Esophagus squamous epithelium (tissue), 4 donors: ENCODE measurements at regions not wholly inside any gene's neighbourhood (a gene's known extent, or its start where the extent isn't known, plus 50 kb on each side); places are given as distances from the start of the nearest gene placed in this dataset.

Source experiments
- POLR2A ChIP-seq, 4 donors: fragments of 450-650 bp; IDR thresholded peaks; one replicate each; pipeline ENCODE4 v1.6.1; 2017; ENCODE audit warnings: antibody characterized with exemption in 4 of 4, mild to moderate bottlenecking in 4 of 4, moderate library complexity in 3 of 4
- TF ChIP-seq, protein P1 (sequence below), 6 experiments: fragments of 450-650 bp in 4 of 6; fragments of 200-600 bp in 2 of 6; sonication (generic) in 2 of 6; IDR thresholded peaks; one replicate each; pipeline ENCODE4 v1.5.1; 2016 to 2019; ENCODE audit warnings: antibody characterized with exemption in 6 of 6, mild to moderate bottlenecking in 4 of 6, moderate library complexity in 4 of 6

DNA sequence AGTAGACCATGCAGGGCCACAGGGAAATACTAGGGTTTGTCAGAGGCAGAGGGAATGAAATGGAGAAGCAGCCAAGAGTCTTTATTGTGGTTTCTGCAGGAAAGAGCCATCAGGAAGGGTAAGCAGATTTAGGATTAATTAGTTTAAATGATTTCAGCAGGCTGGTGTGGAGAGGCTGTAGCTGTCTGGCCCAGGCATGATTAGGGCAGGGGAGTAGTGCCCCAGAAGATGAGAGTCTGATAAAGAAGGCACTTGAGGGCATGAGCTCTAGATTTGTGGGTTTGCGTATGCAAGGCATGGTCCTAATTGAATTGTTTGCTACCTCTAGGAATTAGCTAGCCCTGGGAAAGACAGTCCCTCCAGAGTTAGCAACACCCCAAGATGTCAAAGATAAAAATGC, 484.6 kb upstream of the PLXNA2 start:
- no peak for TF ChIP-seq POLR2A (IDR thresholded peaks at IDR 0.05)
- TF ChIP-seq, protein P1, sequence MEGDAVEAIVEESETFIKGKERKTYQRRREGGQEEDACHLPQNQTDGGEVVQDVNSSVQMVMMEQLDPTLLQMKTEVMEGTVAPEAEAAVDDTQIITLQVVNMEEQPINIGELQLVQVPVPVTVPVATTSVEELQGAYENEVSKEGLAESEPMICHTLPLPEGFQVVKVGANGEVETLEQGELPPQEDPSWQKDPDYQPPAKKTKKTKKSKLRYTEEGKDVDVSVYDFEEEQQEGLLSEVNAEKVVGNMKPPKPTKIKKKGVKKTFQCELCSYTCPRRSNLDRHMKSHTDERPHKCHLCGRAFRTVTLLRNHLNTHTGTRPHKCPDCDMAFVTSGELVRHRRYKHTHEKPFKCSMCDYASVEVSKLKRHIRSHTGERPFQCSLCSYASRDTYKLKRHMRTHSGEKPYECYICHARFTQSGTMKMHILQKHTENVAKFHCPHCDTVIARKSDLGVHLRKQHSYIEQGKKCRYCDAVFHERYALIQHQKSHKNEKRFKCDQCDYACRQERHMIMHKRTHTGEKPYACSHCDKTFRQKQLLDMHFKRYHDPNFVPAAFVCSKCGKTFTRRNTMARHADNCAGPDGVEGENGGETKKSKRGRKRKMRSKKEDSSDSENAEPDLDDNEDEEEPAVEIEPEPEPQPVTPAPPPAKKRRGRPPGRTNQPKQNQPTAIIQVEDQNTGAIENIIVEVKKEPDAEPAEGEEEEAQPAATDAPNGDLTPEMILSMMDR (IDR thresholded peaks at IDR 0.05), result no peak
